ENCODE measurements at regions not wholly inside any gene's neighbourhood (a gene's known extent, or its start where the extent isn't known, plus 50 kb on each side); places are given as distances from the start of the nearest gene placed in this dataset.
"Not testable (repeated sequence)": the region's sequence is repeated elsewhere in the genome, so short reads cannot be mapped to it uniquely, and the experiment has no call there.

DNA sequence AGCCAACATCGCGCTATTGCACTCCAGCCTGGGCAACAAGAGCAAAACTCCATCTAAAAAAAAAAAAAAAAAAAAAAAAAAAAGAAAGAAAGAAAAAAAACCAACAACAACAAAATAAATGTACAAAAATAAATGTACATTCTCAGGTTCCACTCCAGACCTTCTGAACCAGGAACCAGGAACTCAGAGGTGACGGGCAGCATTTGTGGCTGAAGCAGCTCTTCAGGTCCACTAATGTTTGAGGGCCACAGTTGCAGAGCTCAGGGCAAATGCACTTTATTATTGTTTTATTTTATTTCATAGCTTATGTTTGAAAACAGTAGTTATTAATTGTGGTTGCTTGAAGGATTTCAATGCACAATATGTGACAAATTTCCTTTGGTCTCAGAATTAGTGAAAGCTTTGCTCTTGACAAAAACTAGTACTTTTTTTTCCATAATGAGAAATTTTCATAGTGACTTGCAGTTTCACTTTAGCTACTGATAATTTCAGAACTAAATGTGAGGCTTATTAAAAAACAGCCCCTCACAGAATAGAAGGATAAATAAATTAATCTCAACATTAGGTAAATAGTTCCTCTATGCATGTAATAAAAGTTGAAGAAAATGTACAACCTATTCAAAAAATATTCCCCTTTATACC is 378.4 kb upstream of the SPHKAP start:
- no peak for DNase-seq

DNA sequence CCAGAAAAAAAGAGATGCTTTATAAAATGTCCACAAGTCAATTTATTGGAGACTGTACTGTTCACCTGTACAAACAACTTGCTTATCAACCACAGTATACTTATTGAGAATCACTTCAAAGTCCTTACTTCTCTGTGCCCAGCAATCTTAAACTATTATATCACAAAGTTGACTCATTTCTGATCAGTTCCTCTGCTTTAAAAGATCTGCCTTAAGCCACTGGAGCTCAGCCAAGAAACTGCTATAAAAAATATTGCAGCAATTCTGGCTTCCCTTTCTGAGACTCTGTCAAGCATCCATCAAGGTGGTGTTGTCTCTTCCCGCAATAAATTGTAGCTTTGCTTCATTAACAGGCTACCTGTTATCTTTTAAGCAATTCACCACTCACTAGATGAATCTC is 375.2 kb upstream of the SPHKAP start:
- no peak for DNase-seq

GRCh38 chr2:228549441-228550007 is 368.0 kb upstream of the SPHKAP start:
- no peak for DNase-seq

DNA sequence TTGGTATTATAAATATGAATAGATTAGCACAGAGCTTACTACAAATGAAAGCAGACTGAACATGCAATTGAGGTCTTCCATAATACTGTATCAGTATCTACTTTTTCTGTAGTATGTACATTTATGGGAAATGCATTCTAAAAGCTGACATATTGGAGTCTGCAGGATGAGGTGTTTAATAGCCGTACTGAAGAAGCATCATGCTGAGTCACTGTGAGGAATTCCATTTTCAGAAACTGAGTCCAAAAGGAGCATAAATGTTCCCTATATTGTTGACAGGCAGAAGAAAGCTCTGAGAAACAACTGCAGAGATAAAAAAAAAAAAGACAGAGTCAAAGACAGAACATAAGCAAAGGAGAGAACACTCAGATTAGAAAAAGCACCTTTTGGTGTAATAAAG is 366.7 kb upstream of the SPHKAP start:
- no peak for DNase-seq

GRCh38 chr2:228545748-228546145 is 364.3 kb upstream of the SPHKAP start:
- no peak for DNase-seq

GRCh38 chr2:228545041-228545747 is 363.7 kb upstream of the SPHKAP start:
- no peak for DNase-seq

DNA sequence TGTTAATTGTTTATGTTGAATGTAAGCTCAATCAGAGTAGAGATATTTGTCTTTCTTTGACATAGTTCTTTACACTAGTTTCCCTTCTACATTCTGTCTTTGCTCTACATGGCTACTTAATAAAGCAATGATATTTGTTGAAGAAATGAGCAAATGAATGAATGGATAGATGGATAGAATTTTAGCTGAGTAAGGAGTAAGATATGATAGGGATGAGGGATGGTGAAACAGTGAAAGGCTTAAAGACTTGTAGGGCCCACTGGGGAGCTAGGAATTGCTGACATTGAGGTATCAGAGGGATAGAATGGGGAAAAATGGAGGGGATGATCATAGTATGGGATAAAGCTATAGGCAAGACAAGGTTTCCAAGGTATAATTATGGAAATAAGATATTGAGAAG is 361.6 kb upstream of the SPHKAP start:
- no peak for DNase-seq

DNA sequence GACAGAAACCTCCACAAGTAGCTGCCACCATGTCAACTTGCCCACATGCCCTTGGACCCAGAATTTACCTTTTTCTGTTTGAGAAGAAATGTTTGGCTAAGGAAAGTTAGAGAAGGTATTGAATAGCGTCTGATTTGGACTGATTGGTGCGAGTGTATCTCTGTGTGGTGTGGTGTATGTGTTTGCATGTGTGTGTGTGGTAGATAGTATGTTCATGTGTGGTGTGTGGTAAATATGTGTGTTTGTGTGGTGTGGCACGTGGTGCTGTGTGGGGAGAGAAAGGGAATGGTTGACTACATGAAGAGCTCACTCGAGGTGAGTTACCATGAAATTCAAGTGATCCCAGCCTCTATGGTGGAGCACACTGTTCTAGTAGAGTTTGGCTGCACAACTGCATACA is 360.8 kb upstream of the SPHKAP start:
- DNase-seq, result no peak

DNA sequence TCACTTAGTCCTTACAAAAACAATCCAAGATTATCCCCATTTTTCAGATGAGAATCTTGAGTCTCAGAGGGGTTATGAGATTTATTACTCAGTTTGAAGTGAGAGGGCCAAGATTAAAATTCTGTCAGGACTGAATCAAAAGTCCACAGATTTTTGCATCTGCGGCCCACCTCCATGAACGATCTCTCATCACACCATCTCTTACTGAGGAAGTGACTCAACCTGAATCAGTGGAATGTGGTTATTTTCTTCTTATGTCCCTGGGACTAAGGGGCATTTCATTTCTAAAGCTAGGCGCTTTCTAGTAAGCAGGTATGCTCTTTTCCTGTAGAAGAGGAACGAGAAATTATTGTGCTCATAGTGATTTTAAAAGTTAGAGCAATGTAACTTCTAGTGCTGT is 360.3 kb upstream of the SPHKAP start:
- no peak for DNase-seq

GRCh38 chr2:228540976-228541375 is 359.5 kb upstream of the SPHKAP start:
- DNase-seq, result no peak

- DNase-seq, result peak; percentile 4
Measured at GRCh38 chr2:228535396-228535795, 353.9 kb upstream of the SPHKAP start.

GRCh38 chr2:228533156-228533555 is 351.7 kb upstream of the SPHKAP start:
- no peak for DNase-seq

DNA sequence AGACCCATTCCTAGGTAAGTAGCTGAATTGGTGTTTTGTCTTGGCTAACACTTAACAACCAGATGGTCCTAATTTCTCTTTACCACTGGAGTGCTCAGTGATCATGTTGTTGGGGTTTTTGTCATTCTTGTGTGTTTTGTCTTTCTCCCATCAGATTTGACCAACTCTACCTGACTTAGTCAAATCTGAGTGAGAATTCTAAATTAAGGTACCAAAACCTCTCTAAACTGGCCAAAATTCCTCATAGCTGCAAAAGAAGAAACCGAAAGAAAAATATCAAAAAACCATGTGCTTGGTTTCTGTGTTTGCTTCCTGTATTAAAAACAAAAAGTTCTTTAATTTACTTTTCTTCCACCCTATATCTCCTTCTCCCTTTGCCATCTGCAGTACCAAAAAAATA is 350.7 kb upstream of the SPHKAP start:
- DNase-seq, result no peak

- no peak for DNase-seq
Measured at GRCh38 chr2:228527197-228527881, 345.9 kb upstream of the SPHKAP start.

- no peak for DNase-seq
Measured at GRCh38 chr2:228526687-228527086, 345.2 kb upstream of the SPHKAP start.

- no peak for DNase-seq
Measured at GRCh38 chr2:228522977-228523376, 341.5 kb upstream of the SPHKAP start.

DNA sequence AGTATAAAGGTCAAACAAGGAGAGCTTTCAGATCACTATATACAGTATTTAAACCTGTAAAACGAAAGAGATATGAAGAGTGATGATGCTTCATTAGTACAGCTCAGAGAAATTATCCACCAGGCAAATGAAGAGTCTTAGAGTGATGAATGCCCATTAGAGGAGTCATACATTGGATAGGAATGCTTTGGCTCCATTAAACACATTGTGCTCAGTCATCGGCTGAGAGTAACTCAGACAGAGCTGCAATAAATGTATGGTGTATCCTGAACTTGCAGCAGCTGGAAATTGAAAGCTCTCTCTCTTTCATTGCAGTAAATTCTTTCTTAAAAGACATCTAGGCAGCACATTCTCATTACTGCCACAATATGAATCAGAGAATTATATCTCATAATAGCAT is 340.8 kb upstream of the SPHKAP start:
- DNase-seq, result no peak

DNA sequence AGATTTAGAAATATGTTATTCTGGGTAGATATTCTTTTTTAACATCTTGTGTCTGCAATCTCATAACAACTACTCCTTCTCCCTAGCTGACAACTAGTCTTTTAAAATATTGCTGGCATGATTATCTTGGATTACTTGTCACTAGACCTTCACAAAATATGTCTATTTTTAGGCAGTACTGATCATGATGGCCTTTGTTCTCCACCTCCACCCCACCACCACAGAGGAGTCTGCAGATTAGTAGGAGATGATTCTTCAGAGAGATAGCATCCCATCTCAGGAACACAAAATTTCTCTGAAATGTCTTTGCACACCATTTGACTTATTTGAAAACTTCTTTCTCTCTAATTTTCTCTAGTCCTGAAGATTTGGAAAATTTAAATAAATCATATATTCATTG is 338.1 kb upstream of the SPHKAP start:
- no peak for DNase-seq

DNA sequence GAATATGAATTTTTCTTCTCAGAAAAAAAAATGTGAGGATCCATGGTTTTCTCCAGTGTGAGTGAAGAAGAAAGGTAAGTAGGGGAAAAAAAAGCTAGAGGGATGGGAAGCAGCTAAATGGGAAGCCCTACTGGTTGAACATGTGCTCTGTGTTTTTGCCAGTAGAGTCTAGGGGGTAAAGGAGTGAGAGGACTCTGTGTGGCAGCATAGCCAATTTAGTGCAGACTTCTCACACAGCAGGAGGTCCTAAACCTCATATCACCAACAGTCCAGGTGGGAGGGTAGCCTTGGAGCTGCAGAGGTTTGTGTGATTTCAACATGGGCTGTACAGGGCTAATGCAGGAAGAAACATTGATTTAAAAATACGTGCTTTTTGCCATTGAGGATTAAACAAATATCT is 334.5 kb upstream of the SPHKAP start:
- no peak for DNase-seq

DNA sequence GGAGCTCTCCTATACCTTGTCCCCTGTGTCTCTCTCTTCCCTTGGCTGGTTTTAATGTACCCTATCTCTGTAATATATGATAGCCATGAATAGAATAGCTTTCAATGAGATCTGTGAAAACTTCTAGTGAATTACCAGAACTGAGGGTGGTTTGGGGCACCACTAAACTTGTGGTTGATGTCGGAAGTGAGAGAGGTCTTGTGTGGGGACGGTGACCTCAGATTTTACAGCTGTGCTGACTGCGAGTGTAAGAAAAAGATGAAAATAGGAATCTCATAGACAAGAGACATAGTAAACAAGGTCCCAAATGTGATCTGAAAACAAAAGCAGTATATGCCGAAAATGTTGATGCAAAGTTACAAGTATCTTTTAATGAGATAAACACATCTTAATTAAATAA is 332.0 kb upstream of the SPHKAP start:
- DNase-seq, result not testable (repeated sequence)

GRCh38 chr2:228509021-228509420 is 327.5 kb upstream of the SPHKAP start:
- DNase-seq, result no peak

DNA sequence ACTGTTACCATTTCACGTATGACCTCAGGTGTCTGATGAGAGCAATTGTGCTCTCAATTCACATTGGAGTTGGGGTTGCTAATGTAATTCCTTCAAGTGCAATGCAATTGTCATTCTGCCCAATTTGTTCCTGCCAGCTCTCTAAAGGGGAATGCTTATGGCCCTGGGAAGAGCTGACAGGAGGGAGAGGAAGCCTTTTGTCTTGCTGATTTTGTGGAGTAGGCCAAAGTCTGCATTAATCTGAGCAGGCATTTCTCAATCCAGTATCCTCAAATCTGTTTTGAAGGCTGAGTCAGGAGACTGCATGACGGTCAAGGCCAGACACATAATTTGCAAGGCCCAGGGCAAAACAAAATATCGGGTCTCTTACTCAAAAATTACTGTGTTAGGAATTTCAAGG is 326.4 kb upstream of the SPHKAP start:
- no peak for DNase-seq

DNA sequence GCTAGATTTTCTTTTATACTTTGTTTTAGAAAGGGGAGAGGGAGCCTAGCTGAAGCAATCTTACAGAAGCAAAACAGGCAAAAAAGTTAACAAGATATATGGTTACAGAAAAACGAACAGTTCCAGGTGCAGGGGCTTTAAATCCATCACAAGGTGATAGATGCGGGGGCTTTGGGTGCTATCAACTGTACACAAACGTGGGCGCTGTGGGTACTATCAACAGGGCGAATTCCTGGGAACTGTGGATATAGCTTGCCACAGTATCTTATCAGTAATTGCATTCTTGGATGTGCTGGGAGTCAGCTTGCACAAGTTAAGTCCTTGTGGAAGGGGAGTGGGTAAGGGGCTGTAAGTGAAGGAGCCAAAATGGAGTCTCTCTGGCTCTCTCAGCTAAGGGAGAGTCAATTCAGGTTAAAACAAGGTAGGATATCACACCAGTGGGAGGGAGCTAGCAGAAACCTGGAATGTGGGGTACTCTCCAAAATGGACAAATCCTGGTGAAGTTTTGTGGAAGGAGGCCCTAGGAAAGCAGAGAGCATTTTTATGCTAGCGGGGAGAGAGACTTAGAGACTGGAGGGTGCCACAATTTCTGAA is 325.8 kb upstream of the SPHKAP start:
- no peak for DNase-seq

DNA sequence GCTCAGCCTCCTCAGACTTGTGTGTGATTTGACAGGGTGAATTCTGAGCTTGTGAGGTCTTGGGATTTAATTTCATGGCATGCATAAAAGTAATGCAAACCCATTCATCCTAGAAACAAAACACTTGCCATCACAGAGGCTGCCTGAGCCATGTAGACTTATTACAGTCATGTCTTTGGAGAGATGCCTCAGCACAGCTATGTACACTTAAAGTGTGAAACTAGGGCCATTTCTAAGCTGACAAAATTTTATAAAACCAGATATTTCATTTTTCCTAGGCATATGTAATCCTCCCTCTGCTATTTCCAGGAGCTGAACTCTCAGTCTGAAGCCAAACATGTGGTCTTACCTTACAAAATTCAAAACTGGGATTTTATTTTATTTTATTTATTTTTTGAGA is 322.2 kb upstream of the SPHKAP start:
- DNase-seq, result no peak
